GM12873 (cell line): ENCODE measurements at regions not wholly inside any gene's neighbourhood (a gene's known extent, or its start where the extent isn't known, plus 50 kb on each side); places are given as distances from the start of the nearest gene placed in this dataset.

Source experiments
- TF ChIP-seq, protein P1 (sequence below): IDR thresholded peaks from 2 replicates; pipeline ENCODE4 v1.5.1; 2012; ENCODE audit warnings: low read depth, mild to moderate bottlenecking, moderate library complexity, low read length, control low read depth; ENCODE audit not compliant: insufficient read depth; ENCODE audit errors: missing control alignments

DNA sequence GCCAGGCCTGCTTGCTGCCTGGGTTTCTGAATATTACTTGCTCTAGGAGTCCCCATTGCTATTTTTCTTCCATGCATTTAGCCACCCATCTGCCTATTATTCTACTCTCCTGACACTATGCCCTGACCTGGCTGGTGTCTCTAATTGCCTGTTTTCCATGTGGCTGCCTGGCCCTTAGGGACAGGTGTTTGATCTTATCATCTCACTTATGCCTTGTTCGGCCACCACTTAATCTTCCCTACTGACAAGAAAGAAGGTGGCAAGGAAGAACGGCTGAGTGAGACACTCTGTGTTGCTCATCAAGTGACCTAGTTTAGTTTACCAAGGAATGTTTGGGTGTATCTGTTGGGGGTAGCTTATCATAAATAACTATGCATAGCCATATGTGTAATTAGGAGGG is 50.4 kb upstream of the RAPH1 start:
- TF ChIP-seq, protein P1, sequence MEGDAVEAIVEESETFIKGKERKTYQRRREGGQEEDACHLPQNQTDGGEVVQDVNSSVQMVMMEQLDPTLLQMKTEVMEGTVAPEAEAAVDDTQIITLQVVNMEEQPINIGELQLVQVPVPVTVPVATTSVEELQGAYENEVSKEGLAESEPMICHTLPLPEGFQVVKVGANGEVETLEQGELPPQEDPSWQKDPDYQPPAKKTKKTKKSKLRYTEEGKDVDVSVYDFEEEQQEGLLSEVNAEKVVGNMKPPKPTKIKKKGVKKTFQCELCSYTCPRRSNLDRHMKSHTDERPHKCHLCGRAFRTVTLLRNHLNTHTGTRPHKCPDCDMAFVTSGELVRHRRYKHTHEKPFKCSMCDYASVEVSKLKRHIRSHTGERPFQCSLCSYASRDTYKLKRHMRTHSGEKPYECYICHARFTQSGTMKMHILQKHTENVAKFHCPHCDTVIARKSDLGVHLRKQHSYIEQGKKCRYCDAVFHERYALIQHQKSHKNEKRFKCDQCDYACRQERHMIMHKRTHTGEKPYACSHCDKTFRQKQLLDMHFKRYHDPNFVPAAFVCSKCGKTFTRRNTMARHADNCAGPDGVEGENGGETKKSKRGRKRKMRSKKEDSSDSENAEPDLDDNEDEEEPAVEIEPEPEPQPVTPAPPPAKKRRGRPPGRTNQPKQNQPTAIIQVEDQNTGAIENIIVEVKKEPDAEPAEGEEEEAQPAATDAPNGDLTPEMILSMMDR = no peak

DNA sequence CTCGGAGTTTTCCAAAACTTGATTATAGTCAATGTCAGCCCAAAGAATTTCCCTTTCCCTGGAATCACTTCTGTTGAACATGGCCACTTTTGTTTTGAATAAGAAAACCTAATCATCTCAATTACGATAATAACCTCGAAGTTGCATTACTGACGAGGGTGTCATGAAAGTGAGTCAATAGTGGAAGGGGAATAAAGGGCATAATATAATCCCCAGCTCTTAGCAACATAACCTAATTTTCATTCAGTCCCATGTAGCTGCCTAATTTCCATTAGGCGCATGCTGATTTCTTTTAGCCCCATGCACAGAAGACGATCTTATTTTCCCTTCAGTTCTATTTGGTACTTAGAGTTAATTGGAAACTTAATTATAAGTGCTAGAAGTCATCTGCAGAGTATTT is 51.1 kb upstream of the RAPH1 start:
- TF ChIP-seq, protein P1 = no peak

DNA sequence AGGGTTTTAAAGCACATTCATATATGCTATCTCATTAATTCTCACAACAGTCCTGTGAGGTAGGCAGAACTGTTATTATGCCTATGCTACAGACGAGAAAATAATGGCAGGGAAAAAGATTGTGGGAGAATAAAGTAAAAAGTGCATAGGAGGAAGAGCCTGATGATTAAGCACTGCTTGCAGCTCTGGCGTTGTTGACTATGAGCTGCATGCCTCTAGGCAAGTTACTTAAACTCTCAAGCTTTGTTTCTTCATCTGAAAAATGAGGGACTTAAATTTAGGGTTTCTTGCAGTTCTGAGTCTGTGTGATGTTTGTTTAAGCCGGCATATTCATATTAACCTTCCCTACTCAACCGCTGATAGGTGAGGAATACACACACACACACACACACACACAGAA is 51.6 kb upstream of the RAPH1 start:
- TF ChIP-seq, protein P1 = no peak

DNA sequence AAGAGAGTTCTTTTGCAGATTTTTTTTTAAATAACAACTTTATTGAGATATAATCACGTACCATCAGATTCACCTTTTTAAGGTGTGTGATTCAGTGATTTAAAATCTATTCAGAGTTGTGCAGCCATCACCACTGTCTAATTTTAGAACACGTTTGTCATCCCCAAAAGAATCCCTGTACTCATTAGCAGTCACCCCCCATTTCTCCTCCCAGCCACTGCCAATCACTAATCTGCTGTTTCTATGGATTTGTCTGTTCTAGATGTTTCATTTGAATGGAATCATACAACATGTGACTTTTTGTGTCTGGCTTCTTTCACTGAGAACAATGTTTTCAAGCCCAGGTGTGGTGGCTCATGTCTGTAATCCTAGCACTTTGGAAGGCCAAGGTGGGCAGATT is 55.4 kb upstream of the RAPH1 start:
- TF ChIP-seq, protein P1 = no peak

DNA sequence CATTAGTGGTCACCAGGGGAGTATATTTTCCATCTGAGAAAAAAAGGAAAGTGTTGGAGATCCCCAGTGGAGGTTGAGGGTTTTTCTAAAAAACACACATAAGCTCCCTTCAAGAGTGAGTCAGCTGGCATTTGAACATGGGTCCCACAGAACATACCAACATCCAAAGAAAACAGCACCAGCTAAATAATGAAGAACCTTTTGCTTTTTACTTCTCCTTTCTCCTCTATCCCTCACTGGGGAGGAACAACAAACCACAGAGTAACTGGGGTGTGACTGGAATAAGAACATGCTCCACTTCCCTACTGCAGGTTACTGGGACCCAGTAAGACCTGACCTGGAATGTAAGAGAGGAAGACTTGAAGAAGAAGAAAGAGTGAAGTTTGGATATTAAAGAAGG is 56.5 kb upstream of the RAPH1 start:
- TF ChIP-seq, protein P1 = no peak

GRCh38 chr2:203592470-203592869 is 57.4 kb upstream of the RAPH1 start:
- TF ChIP-seq, protein P1 = no peak

DNA sequence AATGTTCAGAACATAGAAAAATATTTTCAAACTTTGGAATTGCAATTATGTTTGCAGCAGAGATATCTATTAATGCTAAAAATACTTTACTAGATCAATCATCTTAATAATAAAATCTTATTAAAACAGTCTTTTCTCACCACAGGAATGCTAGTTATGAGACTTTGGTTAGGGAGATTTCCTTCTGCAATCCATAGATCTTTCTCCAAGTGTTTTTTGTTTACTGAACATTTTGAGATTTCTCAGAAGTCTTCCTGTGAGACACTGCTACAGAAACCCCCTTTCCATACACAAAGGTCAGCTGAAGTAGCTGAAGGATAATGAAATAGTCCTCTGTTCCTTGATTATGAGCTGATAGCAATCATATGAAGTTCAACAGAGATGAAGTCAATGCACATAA is 59.4 kb upstream of the RAPH1 start:
- TF ChIP-seq, protein P1 = no peak
